ENCODE measurements at regions not wholly inside any gene's neighbourhood (a gene's known extent, or its start where the extent isn't known, plus 50 kb on each side); places are given as distances from the start of the nearest gene placed in this dataset.

GRCh38 chr4:147195386-147195785 is 249.7 kb upstream of the TTC29 start:
- 60 to 72% methylated on average over 2 of the region's 2 CpGs for WGBS, 2 donors
- Histone ChIP-seq H3K36me3 (replicated peaks in 1 of 2; ENCODE audit: insufficient read depth in 1 of 2, low read depth in 2 of 2) (no peaks in the 10 kb centered on the region), H3K4me1 (no peaks in the 10 kb centered on the region), H3K9me3 (no peaks in the 10 kb centered on the region), H3K27me3 (peaks cover 0 to 5% of the 10 kb centered on the region in 2 donors), H3K27ac (no peak overlapping the region), H3K4me3 (no peak overlapping the region)
- TF ChIP-seq CTCF (IDR thresholded peaks at IDR 0.05), result no peak
- no peak for TF ChIP-seq POLR2A (IDR thresholded peaks at IDR 0.05)
- intact Hi-C loops (cut with DNase I), result no loop called here
- no peak for ATAC-seq
- no peak for DNase-seq

GRCh38 chr4:147198411-147199051 is 252.9 kb upstream of the TTC29 start:
- H3K4me1 ChIP-seq, result no peaks in the 10 kb centered on the region
- no peak overlapping the region for H3K27ac ChIP-seq
- no peak overlapping the region for H3K4me3 ChIP-seq
- ATAC-seq, result no peak
- no peak for DNase-seq
- intact Hi-C loops (cut with DNase I), result no loop called here
- H3K27me3 ChIP-seq, result peaks cover 0 to 5% of the 10 kb centered on the region in 2 donors
- TF ChIP-seq POLR2A (IDR thresholded peaks at IDR 0.05) (no peak), CTCF (IDR thresholded peaks at IDR 0.05) (no peak)
- H3K36me3 ChIP-seq (replicated peaks in 1 of 2; ENCODE audit: insufficient read depth in 1 of 2, low read depth in 2 of 2), result no peaks in the 10 kb centered on the region
- WGBS, 2 donors, result 20 to 22% methylated on average over 4 of the region's 4 CpGs
- H3K9me3 ChIP-seq, result no peaks in the 10 kb centered on the region

GRCh38 chr4:147201016-147201415 is 255.4 kb upstream of the TTC29 start:
- WGBS, 2 donors, result 19 to 33% methylated on average over 1 of the region's 1 CpG
- Histone ChIP-seq H3K36me3 (replicated peaks in 1 of 2; ENCODE audit: insufficient read depth in 1 of 2, low read depth in 2 of 2) (no peaks in the 10 kb centered on the region), H3K9me3 (no peaks in the 10 kb centered on the region), H3K27me3 (peaks cover 0 to 5% of the 10 kb centered on the region in 2 donors), H3K4me1 (no peaks in the 10 kb centered on the region), H3K4me3 (no peak overlapping the region), H3K27ac (no peak overlapping the region)
- no peak for ATAC-seq
- TF ChIP-seq POLR2A (IDR thresholded peaks at IDR 0.05) (no peak), CTCF (IDR thresholded peaks at IDR 0.05) (no peak)
- intact Hi-C loops (cut with DNase I), result no loop called here
- no peak for DNase-seq

- Histone ChIP-seq H3K27me3 (no peaks in the 10 kb centered on the region), H3K36me3 (replicated peaks in 1 of 2; ENCODE audit: insufficient read depth in 1 of 2, low read depth in 2 of 2) (no peaks in the 10 kb centered on the region), H3K4me1 (no peaks in the 10 kb centered on the region), H3K27ac (no peak overlapping the region), H3K9me3 (no peaks in the 10 kb centered on the region), H3K4me3 (no peak overlapping the region)
- intact Hi-C loops (cut with DNase I), result no loop called here
- no peak for ATAC-seq
- TF ChIP-seq POLR2A (IDR thresholded peaks at IDR 0.05), result no peak
- TF ChIP-seq CTCF (IDR thresholded peaks at IDR 0.05), result no peak
- no peak for DNase-seq
These were observed 261.1 kb upstream of the TTC29 start for GRCh38 chr4:147206807-147207206.

DNA sequence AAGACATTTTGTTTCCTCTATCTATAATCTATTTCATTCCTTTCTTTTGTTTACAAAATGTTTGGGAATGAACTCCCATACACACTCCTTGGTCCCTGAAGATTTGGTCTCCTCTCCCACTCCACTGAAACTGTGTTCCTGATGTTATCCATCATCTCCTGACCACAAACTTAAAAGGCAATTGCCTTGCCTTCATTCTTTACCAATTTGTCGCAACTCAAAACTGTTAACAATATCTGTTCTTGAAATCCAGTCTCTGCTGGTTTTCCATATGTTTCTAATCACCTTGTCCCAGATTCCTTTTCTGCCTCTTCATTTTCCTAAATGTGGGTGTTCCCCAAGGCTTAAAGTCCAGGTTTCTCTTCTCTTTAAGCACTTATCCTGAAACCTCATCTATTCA is 262.2 kb upstream of the TTC29 start:
- ATAC-seq, result no peak
- WGBS, 2 donors, result 79 to 80% methylated on average over 1 of the region's 1 CpG
- H3K27ac ChIP-seq, result no peak overlapping the region
- no peaks in the 10 kb centered on the region for H3K9me3 ChIP-seq
- TF ChIP-seq CTCF (IDR thresholded peaks at IDR 0.05) (no peak), POLR2A (IDR thresholded peaks at IDR 0.05) (no peak)
- intact Hi-C loops (cut with DNase I), result no loop called here
- H3K27me3 ChIP-seq, result no peaks in the 10 kb centered on the region
- no peak for DNase-seq
- H3K4me1 ChIP-seq, result no peaks in the 10 kb centered on the region
- no peaks in the 10 kb centered on the region for H3K36me3 ChIP-seq (replicated peaks in 1 of 2; ENCODE audit: insufficient read depth in 1 of 2, low read depth in 2 of 2)
- no peak overlapping the region for H3K4me3 ChIP-seq
